ENCODE measurements at regions not wholly inside any gene's neighbourhood (a gene's known extent, or its start where the extent isn't known, plus 50 kb on each side); places are given as distances from the start of the nearest gene placed in this dataset.

- no peaks in the 10 kb centered on the region for H3K4me1 Mint-ChIP-seq (ENCODE audit: low read depth)
- H3K27me3 Mint-ChIP-seq (ENCODE audit: low read depth) = no peaks in the 10 kb centered on the region
- no peak overlapping the region for H3K27ac Mint-ChIP-seq
- H3K9me3 Mint-ChIP-seq = no peaks in the 10 kb centered on the region
- ATAC-seq (replicated peaks in 1 of 2) (no peak), DNase-seq (no peak)
- no peaks in the 10 kb centered on the region for H3K36me3 Mint-ChIP-seq (ENCODE audit: insufficient read depth in 2 of 2)
- H3K4me3 Mint-ChIP-seq = no peak overlapping the region
These were observed 213.7 kb upstream of the SNX2 start for GRCh38 chr5:122561209-122561608.

GRCh38 chr5:122565331-122565730 is 209.5 kb upstream of the SNX2 start:
- Mint-ChIP-seq H3K4me1 (ENCODE audit: low read depth) (no peaks in the 10 kb centered on the region), H3K36me3 (ENCODE audit: insufficient read depth in 2 of 2) (no peaks in the 10 kb centered on the region), H3K4me3 (no peak overlapping the region), H3K27ac (no peak overlapping the region), H3K27me3 (ENCODE audit: low read depth) (no peaks in the 10 kb centered on the region), H3K9me3 (no peaks in the 10 kb centered on the region)
- DNase-seq = no peak
- ATAC-seq (replicated peaks in 1 of 2) = no peak

GRCh38 chr5:122576256-122577016 is 198.4 kb upstream of the SNX2 start:
- H3K4me1 Mint-ChIP-seq (ENCODE audit: low read depth) = no peaks in the 10 kb centered on the region
- H3K36me3 Mint-ChIP-seq (ENCODE audit: insufficient read depth in 2 of 2) = no peaks in the 10 kb centered on the region
- H3K27ac Mint-ChIP-seq = no peak overlapping the region
- ATAC-seq (replicated peaks in 1 of 2) (no peak), DNase-seq (no peak)
- no peak overlapping the region for H3K4me3 Mint-ChIP-seq
- no peaks in the 10 kb centered on the region for H3K9me3 Mint-ChIP-seq
- H3K27me3 Mint-ChIP-seq (ENCODE audit: low read depth) = no peaks in the 10 kb centered on the region

- Mint-ChIP-seq H3K4me3 (no peak overlapping the region), H3K4me1 (ENCODE audit: low read depth) (no peaks in the 10 kb centered on the region), H3K27me3 (ENCODE audit: low read depth) (no peaks in the 10 kb centered on the region), H3K36me3 (ENCODE audit: insufficient read depth in 2 of 2) (no peaks in the 10 kb centered on the region), H3K9me3 (peaks cover 0 to 2% of the 10 kb centered on the region in 2 donors), H3K27ac (no peak overlapping the region)
- ATAC-seq (replicated peaks in 1 of 2) (no peak), DNase-seq (no peak)
These were observed 193.3 kb upstream of the SNX2 start for GRCh38 chr5:122581629-122582028.

- Mint-ChIP-seq H3K36me3 (ENCODE audit: insufficient read depth in 2 of 2) (no peaks in the 10 kb centered on the region), H3K4me3 (no peak overlapping the region), H3K9me3 (peaks cover 0 to 2% of the 10 kb centered on the region in 2 donors), H3K27me3 (ENCODE audit: low read depth) (no peaks in the 10 kb centered on the region), H3K4me1 (ENCODE audit: low read depth) (no peaks in the 10 kb centered on the region), H3K27ac (no peak overlapping the region)
- ATAC-seq (replicated peaks in 1 of 2) = no peak
- no peak for DNase-seq
These were observed 190.2 kb upstream of the SNX2 start for GRCh38 chr5:122584411-122585300.

- H3K27me3 Mint-ChIP-seq (ENCODE audit: low read depth) = no peaks in the 10 kb centered on the region
- no peak for ATAC-seq (replicated peaks in 1 of 2)
These were observed 189.5 kb upstream of the SNX2 start for GRCh38 chr5:122585371-122585770.

GRCh38 chr5:122586351-122586750 is 188.5 kb upstream of the SNX2 start:
- Mint-ChIP-seq H3K4me3 (no peak overlapping the region), H3K27ac (no peak overlapping the region)
- no peak for ATAC-seq (replicated peaks in 1 of 2)

More at GRCh38 chr5:122585371-122585770, 189.5 kb upstream of the SNX2 start:
- DNase-seq = no peak
- Mint-ChIP-seq H3K4me1 (ENCODE audit: low read depth) (no peaks in the 10 kb centered on the region), H3K36me3 (ENCODE audit: insufficient read depth in 2 of 2) (no peaks in the 10 kb centered on the region), H3K4me3 (no peak overlapping the region), H3K9me3 (peaks cover 0 to 2% of the 10 kb centered on the region in 2 donors), H3K27ac (no peak overlapping the region)

GRCh38 chr5:122591828-122592227 is 183.1 kb upstream of the SNX2 start:
- DNase-seq = no peak
- H3K36me3 Mint-ChIP-seq (ENCODE audit: insufficient read depth in 2 of 2) = no peaks in the 10 kb centered on the region
- H3K4me3 Mint-ChIP-seq = no peak overlapping the region
- ATAC-seq (replicated peaks in 1 of 2) = no peak
- H3K4me1 Mint-ChIP-seq (ENCODE audit: low read depth) = no peaks in the 10 kb centered on the region
- H3K27ac Mint-ChIP-seq = no peak overlapping the region
- no peaks in the 10 kb centered on the region for H3K27me3 Mint-ChIP-seq (ENCODE audit: low read depth)
- peaks cover 0 to 2% of the 10 kb centered on the region in 2 donors for H3K9me3 Mint-ChIP-seq

More at GRCh38 chr5:122586351-122586750, 188.5 kb upstream of the SNX2 start:
- DNase-seq = no peak
- Mint-ChIP-seq H3K9me3 (peaks cover 0 to 2% of the 10 kb centered on the region in 2 donors), H3K36me3 (ENCODE audit: insufficient read depth in 2 of 2) (no peaks in the 10 kb centered on the region), H3K4me1 (ENCODE audit: low read depth) (no peaks in the 10 kb centered on the region), H3K27me3 (ENCODE audit: low read depth) (no peaks in the 10 kb centered on the region)

GRCh38 chr5:122599000-122599399 is 175.9 kb upstream of the SNX2 start:
- H3K36me3 Mint-ChIP-seq (ENCODE audit: insufficient read depth in 2 of 2) = no peaks in the 10 kb centered on the region
- H3K27me3 Mint-ChIP-seq (ENCODE audit: low read depth) = no peaks in the 10 kb centered on the region
- H3K27ac Mint-ChIP-seq = no peak overlapping the region
- no peak for DNase-seq
- ATAC-seq (replicated peaks in 1 of 2) = no peak
- no peaks in the 10 kb centered on the region for H3K4me1 Mint-ChIP-seq (ENCODE audit: low read depth)
- H3K4me3 Mint-ChIP-seq = no peak overlapping the region
- H3K9me3 Mint-ChIP-seq = peaks cover 0 to 5% of the 10 kb centered on the region in 2 donors

- H3K27ac Mint-ChIP-seq = no peak overlapping the region
- H3K9me3 Mint-ChIP-seq = peaks cover 1 to 3% of the 10 kb centered on the region in 2 donors
- no peaks in the 10 kb centered on the region for H3K27me3 Mint-ChIP-seq (ENCODE audit: low read depth)
- H3K36me3 Mint-ChIP-seq (ENCODE audit: insufficient read depth in 2 of 2) = no peaks in the 10 kb centered on the region
- no peak overlapping the region for H3K4me3 Mint-ChIP-seq
- no peaks in the 10 kb centered on the region for H3K4me1 Mint-ChIP-seq (ENCODE audit: low read depth)
- DNase-seq = no peak
- no peak for ATAC-seq (replicated peaks in 1 of 2)
These were observed 174.0 kb upstream of the SNX2 start for GRCh38 chr5:122600924-122601323.

GRCh38 chr5:122602700-122603099 is 172.2 kb upstream of the SNX2 start:
- ATAC-seq (replicated peaks in 1 of 2) = no peak
- Mint-ChIP-seq H3K27me3 (ENCODE audit: low read depth) (no peaks in the 10 kb centered on the region), H3K27ac (no peak overlapping the region), H3K9me3 (peaks cover 0 to 1% of the 10 kb centered on the region in 2 donors), H3K4me3 (no peak overlapping the region), H3K4me1 (ENCODE audit: low read depth) (no peaks in the 10 kb centered on the region), H3K36me3 (ENCODE audit: insufficient read depth in 2 of 2) (no peaks in the 10 kb centered on the region)
- no peak for DNase-seq

- DNase-seq (no peak), ATAC-seq (replicated peaks in 1 of 2) (no peak)
- Mint-ChIP-seq H3K9me3 (peaks cover 0 to 1% of the 10 kb centered on the region in 2 donors), H3K27me3 (ENCODE audit: low read depth) (no peaks in the 10 kb centered on the region), H3K4me3 (no peak overlapping the region), H3K36me3 (ENCODE audit: insufficient read depth in 2 of 2) (no peaks in the 10 kb centered on the region), H3K4me1 (ENCODE audit: low read depth) (no peaks in the 10 kb centered on the region), H3K27ac (no peak overlapping the region)
These were observed 169.6 kb upstream of the SNX2 start for GRCh38 chr5:122605236-122605635.

- Mint-ChIP-seq H3K9me3 (peaks cover 0 to 1% of the 10 kb centered on the region in 2 donors), H3K36me3 (ENCODE audit: insufficient read depth in 2 of 2) (no peaks in the 10 kb centered on the region), H3K4me3 (no peak overlapping the region), H3K27me3 (ENCODE audit: low read depth) (no peaks in the 10 kb centered on the region), H3K27ac (no peak overlapping the region), H3K4me1 (ENCODE audit: low read depth) (no peaks in the 10 kb centered on the region)
- ATAC-seq (replicated peaks in 1 of 2) (no peak), DNase-seq (no peak)
These were observed 167.1 kb upstream of the SNX2 start for GRCh38 chr5:122607818-122608217.

Data from activated T-cell treated with anti-CD3 and anti-CD28 coated beads, Interleukin-2, amount 50 U/mL, for 72 hours (primary cell).